Ectodermal cell (in vitro differentiated cells): ENCODE measurements at regions not wholly inside any gene's neighbourhood (a gene's known extent, or its start where the extent isn't known, plus 50 kb on each side); places are given as distances from the start of the nearest gene placed in this dataset.

Experiments used
- H3K27ac ChIP-seq: 2 replicates; pipeline ENCODE4 v1.7.0; 2013; ENCODE audit warnings: mild to moderate bottlenecking, low read depth, low read length; ENCODE audit not compliant: insufficient read depth, poor library complexity, severe bottlenecking
- H3K27me3 ChIP-seq: 2 replicates; pipeline ENCODE4 v1.7.0; 2013; ENCODE audit warnings: mild to moderate bottlenecking, low read length; ENCODE audit not compliant: insufficient read depth, control insufficient read depth, poor library complexity, severe bottlenecking
- H3K36me3 ChIP-seq: one replicate; pipeline ENCODE4 v1.7.0; 2013; ENCODE audit warnings: low read length; ENCODE audit not compliant: control insufficient read depth, insufficient read depth
- H3K4me1 ChIP-seq: one replicate; pipeline ENCODE4 v1.7.0; 2013; ENCODE audit warnings: low read length; ENCODE audit not compliant: control insufficient read depth, insufficient read depth
- H3K4me3 ChIP-seq: 2 replicates; pipeline ENCODE4 v1.7.0; 2013; ENCODE audit warnings: low read depth, low read length, control low read depth; ENCODE audit not compliant: insufficient read depth
- H3K9me3 ChIP-seq: 2 replicates; pipeline ENCODE4 v1.7.0; 2013; ENCODE audit warnings: mild to moderate bottlenecking, low read length, moderate library complexity; ENCODE audit not compliant: control insufficient read depth
- WGBS, 2 experiments: methylation state at CpG; one replicate each; pipeline ENCODE4 v1.1.7; 2013; ENCODE audit warnings: missing lambda C conversion rate in 2 of 2; 5-methylcytosine and 5-hydroxymethylcytosine counted together

DNA sequence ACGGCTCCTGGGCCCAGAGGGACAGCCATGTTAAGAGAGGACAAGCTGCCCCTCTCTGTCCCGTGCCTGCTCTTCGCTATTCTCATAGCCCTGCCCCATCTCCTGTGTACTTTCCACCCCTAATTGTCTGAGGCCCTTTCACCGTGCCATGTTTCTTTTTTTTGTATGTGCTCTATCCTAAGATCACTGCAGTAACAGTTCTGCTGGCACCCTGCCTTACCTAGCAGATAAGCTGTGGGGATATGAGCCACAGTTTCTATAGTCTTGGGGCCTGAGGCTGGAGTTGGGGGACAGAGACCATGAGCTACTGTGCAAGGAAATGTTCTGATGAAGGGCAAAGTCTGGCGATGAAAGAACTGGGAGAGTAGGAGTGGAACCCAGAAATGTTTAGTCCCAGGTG lies 269.5 kb upstream of the CITED2 start:
- Histone ChIP-seq H3K36me3 (no peaks in the 10 kb centered on the region), H3K27ac (no peak overlapping the region), H3K4me3 (no peak overlapping the region), H3K27me3 (no peaks in the 10 kb centered on the region), H3K4me1 (peaks cover 20% of the 10 kb centered on the region), H3K9me3 (peaks cover 2% of the 10 kb centered on the region)
- WGBS, 2 experiments, result 73 to 74% methylated on average over 5 of the region's 5 CpGs

GRCh38 chr6:139642346-139642745 lies 267.9 kb upstream of the CITED2 start:
- H3K27ac ChIP-seq, result no peak overlapping the region
- 98 to 100% methylated on average over 2 of the region's 2 CpGs for WGBS, 2 experiments
- H3K4me3 ChIP-seq, result no peak overlapping the region
- H3K4me1 ChIP-seq, result peaks cover 17% of the 10 kb centered on the region
- no peaks in the 10 kb centered on the region for H3K36me3 ChIP-seq
- H3K27me3 ChIP-seq, result no peaks in the 10 kb centered on the region
- H3K9me3 ChIP-seq, result peaks cover 2% of the 10 kb centered on the region

- no peak overlapping the region for H3K4me3 ChIP-seq
- peaks cover 17% of the 10 kb centered on the region for H3K4me1 ChIP-seq
- no peak overlapping the region for H3K27ac ChIP-seq
- H3K36me3 ChIP-seq, result no peaks in the 10 kb centered on the region
- H3K27me3 ChIP-seq, result no peaks in the 10 kb centered on the region
- 94 to 96% methylated on average over 1 to 3 of the region's 3 CpGs for WGBS, 2 experiments
- peaks cover under 1% of the 10 kb centered on the region for H3K9me3 ChIP-seq
Measured at GRCh38 chr6:139641376-139641775, 266.9 kb upstream of the CITED2 start.

GRCh38 chr6:139640921-139641320 lies 266.5 kb upstream of the CITED2 start:
- Histone ChIP-seq H3K4me1 (peaks cover 17% of the 10 kb centered on the region), H3K27ac (no peak overlapping the region), H3K4me3 (no peak overlapping the region), H3K36me3 (no peaks in the 10 kb centered on the region), H3K9me3 (no peaks in the 10 kb centered on the region), H3K27me3 (no peaks in the 10 kb centered on the region)
- WGBS, 2 experiments, result 90 to 99% methylated on average over 3 to 4 of the region's 4 CpGs

- H3K36me3 ChIP-seq, result no peaks in the 10 kb centered on the region
- peaks cover 15% of the 10 kb centered on the region for H3K4me1 ChIP-seq
- H3K4me3 ChIP-seq, result no peak overlapping the region
- H3K9me3 ChIP-seq, result no peaks in the 10 kb centered on the region
- H3K27me3 ChIP-seq, result no peaks in the 10 kb centered on the region
- H3K27ac ChIP-seq, result no peak overlapping the region
- WGBS, 2 experiments, result 98% methylated on average over 3 of the region's 3 CpGs
Measured at GRCh38 chr6:139640448-139640847, 266.0 kb upstream of the CITED2 start.

DNA sequence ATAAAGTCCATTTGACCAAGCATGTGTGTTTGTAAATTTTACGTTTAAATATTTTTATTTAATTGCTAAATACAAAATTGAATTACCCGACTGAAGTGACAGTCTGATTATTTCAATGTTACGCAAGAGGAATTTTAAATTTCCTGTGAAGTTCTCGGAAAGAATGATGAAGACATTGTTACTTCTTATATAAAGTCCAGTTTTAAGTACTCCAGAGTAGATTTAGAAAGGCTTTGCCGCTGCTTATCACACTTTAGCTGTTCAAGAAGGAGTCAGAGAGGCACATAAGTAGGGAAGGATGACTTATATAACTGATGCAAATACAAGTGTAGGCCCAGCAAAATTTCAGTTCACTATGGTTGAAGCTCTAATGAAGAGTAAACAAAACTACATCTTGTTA lies 265.1 kb upstream of the CITED2 start:
- Histone ChIP-seq H3K4me1 (peaks cover 5% of the 10 kb centered on the region), H3K4me3 (no peak overlapping the region), H3K27ac (no peak overlapping the region), H3K27me3 (no peaks in the 10 kb centered on the region), H3K36me3 (no peaks in the 10 kb centered on the region), H3K9me3 (no peaks in the 10 kb centered on the region)
- 93 to 96% methylated on average over 4 of the region's 5 CpGs for WGBS, 2 experiments

GRCh38 chr6:139638179-139638941 lies 263.9 kb upstream of the CITED2 start:
- no peak overlapping the region for H3K27ac ChIP-seq
- H3K36me3 ChIP-seq, result no peaks in the 10 kb centered on the region
- H3K4me3 ChIP-seq, result no peak overlapping the region
- WGBS, 2 experiments, result 95 to 99% methylated on average over 5 of the region's 5 CpGs
- no peaks in the 10 kb centered on the region for H3K27me3 ChIP-seq
- no peaks in the 10 kb centered on the region for H3K9me3 ChIP-seq
- no peaks in the 10 kb centered on the region for H3K4me1 ChIP-seq

DNA sequence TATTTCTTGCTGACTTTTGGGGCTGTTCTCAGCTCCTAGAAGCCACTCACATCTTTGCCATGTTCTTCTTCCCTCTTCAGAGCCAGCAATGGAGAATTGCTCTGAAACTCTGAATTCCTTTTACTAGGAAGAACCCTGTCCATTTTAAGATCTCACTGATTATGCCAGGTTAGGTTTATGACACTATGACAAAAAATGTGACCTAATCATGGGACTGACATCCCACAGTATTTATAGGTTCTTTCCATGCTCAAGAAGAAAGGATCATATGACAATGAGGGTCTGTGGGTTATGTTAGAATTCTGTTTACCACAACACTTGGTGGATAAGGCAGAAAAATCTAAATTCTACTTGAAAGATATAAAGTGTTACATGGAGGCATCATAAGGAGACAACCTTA lies 263.3 kb upstream of the CITED2 start:
- H3K4me1 ChIP-seq, result no peaks in the 10 kb centered on the region
- H3K27ac ChIP-seq, result no peak overlapping the region
- H3K36me3 ChIP-seq, result no peaks in the 10 kb centered on the region
- H3K9me3 ChIP-seq, result no peaks in the 10 kb centered on the region
- no peaks in the 10 kb centered on the region for H3K27me3 ChIP-seq
- no peak overlapping the region for H3K4me3 ChIP-seq

GRCh38 chr6:139636391-139636790 lies 261.9 kb upstream of the CITED2 start:
- H3K4me3 ChIP-seq, result no peak overlapping the region
- H3K27ac ChIP-seq, result no peak overlapping the region
- no peaks in the 10 kb centered on the region for H3K27me3 ChIP-seq
- no peaks in the 10 kb centered on the region for H3K36me3 ChIP-seq
- WGBS, 2 experiments, result 81 to 92% methylated on average over 1 of the region's 1 CpG
- H3K9me3 ChIP-seq, result no peaks in the 10 kb centered on the region
- no peaks in the 10 kb centered on the region for H3K4me1 ChIP-seq

DNA sequence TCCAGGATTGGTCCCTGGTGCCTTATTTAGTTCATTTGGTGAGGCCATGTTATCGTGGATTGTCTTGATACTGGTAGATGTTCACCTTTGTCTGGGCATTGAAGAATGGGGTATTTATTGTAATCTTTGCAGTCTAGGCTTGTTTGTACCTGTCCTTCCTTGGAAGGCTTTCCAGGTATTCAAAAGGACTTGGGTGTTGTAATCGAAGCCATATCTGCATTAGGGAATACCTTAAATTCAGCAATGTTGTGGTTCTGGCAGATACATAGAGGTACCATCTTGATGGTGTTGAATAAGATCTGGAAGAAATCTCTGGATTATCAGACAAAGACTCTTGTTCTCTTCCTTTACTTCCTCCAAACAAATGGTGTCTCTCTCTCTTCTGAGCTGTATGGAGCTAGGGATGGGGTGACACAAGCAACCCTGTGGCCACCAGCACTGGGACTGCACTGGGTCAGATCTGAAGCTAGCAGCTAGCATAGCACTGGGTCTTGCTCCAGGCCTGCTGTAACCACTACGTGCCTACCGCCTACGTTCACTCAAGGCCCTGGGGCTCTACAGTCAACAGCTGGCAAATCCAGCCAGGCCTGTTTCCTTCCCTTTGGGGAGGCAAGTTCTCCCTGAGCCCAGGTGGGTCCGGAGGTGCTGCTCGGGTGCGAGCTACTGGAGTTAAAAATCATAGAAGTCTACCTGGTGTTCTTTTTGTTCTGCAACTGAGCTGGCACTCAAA lies 261.1 kb upstream of the CITED2 start:
- H3K4me1 ChIP-seq, result no peaks in the 10 kb centered on the region
- no peaks in the 10 kb centered on the region for H3K27me3 ChIP-seq
- no peak overlapping the region for H3K27ac ChIP-seq
- 94 to 95% methylated on average over 8 of the region's 8 CpGs for WGBS, 2 experiments
- H3K9me3 ChIP-seq, result no peaks in the 10 kb centered on the region
- H3K4me3 ChIP-seq, result no peak overlapping the region
- no peaks in the 10 kb centered on the region for H3K36me3 ChIP-seq
